ENCODE measurements at regions not wholly inside any gene's neighbourhood (a gene's known extent, or its start where the extent isn't known, plus 50 kb on each side); places are given as distances from the start of the nearest gene placed in this dataset.

DNA sequence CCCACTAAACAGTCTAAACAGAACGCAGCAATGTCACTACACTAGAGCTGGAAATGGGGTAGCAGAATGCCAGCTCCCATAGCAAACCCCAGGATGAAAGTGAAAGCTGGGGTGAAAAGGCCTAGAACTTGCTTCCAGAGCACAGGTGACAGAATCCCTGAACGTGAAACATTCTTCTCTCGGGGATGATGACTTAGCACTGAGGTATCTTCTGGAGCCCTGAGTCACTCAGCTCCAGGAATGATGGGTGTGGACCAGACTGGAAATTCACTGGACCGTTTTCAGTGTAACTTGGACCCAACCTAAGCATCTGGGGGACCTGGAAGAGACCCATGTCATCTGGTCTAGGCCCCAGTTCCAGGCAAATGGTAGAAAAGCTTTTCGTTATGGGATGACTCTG, 108.9 kb downstream of the CDC7 start:
- Histone ChIP-seq H4K20me1 (ENCODE audit: insufficient read depth, low read length) (no peaks in the 10 kb centered on the region), H3K27ac (ENCODE audit: low read length) (no peak overlapping the region), H3K9me3 (replicated peaks; ENCODE audit: insufficient read depth, low read length) (no peaks in the 10 kb centered on the region), H3K9ac (ENCODE audit: low read length) (no peak overlapping the region), H3K4me2 (ENCODE audit: low read depth, low read length) (no peak overlapping the region), H3F3A (ENCODE audit: insufficient read depth, low read length) (no peaks in the 10 kb centered on the region), H3K4me3 (ENCODE audit: low read length) (no peak overlapping the region), H3K79me2 (ENCODE audit: low read length) (no peaks in the 10 kb centered on the region), H3K9me2 (replicated peaks; ENCODE audit: insufficient read depth, low read length) (no peaks in the 10 kb centered on the region), H3K4me1 (ENCODE audit: low read length) (no peaks in the 10 kb centered on the region), H3K36me3 (replicated peaks; ENCODE audit: insufficient read depth, low read length) (no peaks in the 10 kb centered on the region), H2AFZ (ENCODE audit: low read length) (no peak overlapping the region), H3K27me3 (replicated peaks; ENCODE audit: insufficient read depth, low read length) (no peaks in the 10 kb centered on the region)
- no peak for DNase-seq
- TF ChIP-seq EZH2phosphoT487 (IDR thresholded peaks at IDR 0.05; ENCODE audit: low read length): no peak
- TF ChIP-seq, protein P1, sequence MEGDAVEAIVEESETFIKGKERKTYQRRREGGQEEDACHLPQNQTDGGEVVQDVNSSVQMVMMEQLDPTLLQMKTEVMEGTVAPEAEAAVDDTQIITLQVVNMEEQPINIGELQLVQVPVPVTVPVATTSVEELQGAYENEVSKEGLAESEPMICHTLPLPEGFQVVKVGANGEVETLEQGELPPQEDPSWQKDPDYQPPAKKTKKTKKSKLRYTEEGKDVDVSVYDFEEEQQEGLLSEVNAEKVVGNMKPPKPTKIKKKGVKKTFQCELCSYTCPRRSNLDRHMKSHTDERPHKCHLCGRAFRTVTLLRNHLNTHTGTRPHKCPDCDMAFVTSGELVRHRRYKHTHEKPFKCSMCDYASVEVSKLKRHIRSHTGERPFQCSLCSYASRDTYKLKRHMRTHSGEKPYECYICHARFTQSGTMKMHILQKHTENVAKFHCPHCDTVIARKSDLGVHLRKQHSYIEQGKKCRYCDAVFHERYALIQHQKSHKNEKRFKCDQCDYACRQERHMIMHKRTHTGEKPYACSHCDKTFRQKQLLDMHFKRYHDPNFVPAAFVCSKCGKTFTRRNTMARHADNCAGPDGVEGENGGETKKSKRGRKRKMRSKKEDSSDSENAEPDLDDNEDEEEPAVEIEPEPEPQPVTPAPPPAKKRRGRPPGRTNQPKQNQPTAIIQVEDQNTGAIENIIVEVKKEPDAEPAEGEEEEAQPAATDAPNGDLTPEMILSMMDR (IDR thresholded peaks at IDR 0.05; ENCODE audit: low read length): no peak
- TF ChIP-seq EZH2 (optimal IDR thresholded peaks at IDR 0.05; ENCODE audit: low read depth, low read length): no peak

DNA sequence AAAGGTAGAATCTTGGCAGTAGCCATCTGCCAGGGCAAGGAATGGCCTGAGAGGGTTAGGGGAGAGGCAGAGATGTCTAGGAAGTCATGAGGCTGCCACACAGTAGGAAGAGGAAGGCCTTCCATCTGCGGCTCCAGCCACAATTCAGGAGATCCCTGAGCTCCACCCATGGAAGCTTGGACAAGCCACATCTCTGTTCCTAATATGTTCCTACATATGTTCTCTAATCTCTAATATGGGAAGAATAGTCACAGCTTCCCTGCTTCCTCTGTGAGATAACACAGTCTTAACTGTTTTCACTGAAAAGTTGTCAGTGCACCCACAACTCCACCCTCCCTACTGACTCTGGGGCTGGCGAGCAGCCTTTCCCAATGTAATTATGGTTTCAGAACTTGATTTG, 109.5 kb downstream of the CDC7 start:
- H3K79me2 ChIP-seq (ENCODE audit: low read length): no peaks in the 10 kb centered on the region
- H3K4me1 ChIP-seq (ENCODE audit: low read length): no peaks in the 10 kb centered on the region
- no peaks in the 10 kb centered on the region for H4K20me1 ChIP-seq (ENCODE audit: insufficient read depth, low read length)
- H3F3A ChIP-seq (ENCODE audit: insufficient read depth, low read length): no peaks in the 10 kb centered on the region
- DNase-seq: no peak
- no peak overlapping the region for H3K4me3 ChIP-seq (ENCODE audit: low read length)
- no peak overlapping the region for H3K9ac ChIP-seq (ENCODE audit: low read length)
- no peaks in the 10 kb centered on the region for H3K36me3 ChIP-seq (replicated peaks; ENCODE audit: insufficient read depth, low read length)
- H3K27me3 ChIP-seq (replicated peaks; ENCODE audit: insufficient read depth, low read length): no peaks in the 10 kb centered on the region
- H3K9me3 ChIP-seq (replicated peaks; ENCODE audit: insufficient read depth, low read length): no peaks in the 10 kb centered on the region
- no peaks in the 10 kb centered on the region for H3K9me2 ChIP-seq (replicated peaks; ENCODE audit: insufficient read depth, low read length)
- H3K4me2 ChIP-seq (ENCODE audit: low read depth, low read length): no peak overlapping the region
- TF ChIP-seq, protein P1 (IDR thresholded peaks at IDR 0.05; ENCODE audit: low read length): no peak
- no peak for TF ChIP-seq EZH2 (optimal IDR thresholded peaks at IDR 0.05; ENCODE audit: low read depth, low read length)
- TF ChIP-seq EZH2phosphoT487 (IDR thresholded peaks at IDR 0.05; ENCODE audit: low read length): no peak
- no peak overlapping the region for H2AFZ ChIP-seq (ENCODE audit: low read length)
- H3K27ac ChIP-seq (ENCODE audit: low read length): no peak overlapping the region

DNA sequence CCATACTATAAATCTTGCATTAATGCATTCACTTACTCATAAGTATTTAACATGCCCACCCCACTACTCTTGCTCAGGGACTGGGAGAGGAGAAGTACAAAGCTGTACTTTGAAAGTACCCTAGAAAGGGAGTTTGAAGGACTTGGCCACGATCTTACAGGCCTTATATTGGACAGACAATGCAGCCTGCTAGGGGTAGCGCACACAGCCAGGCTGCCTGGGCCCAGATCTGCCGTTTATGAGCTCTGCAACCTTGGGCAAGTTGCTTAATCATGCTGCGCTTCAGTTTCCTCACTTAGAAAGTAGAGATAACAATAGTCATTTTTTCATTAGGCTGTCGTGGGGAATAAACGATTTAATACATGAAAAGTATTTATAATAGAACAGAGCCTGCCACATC, 110.1 kb downstream of the CDC7 start:
- H3K27ac ChIP-seq (ENCODE audit: low read length): no peak overlapping the region
- H3K4me1 ChIP-seq (ENCODE audit: low read length): no peaks in the 10 kb centered on the region
- H3K9ac ChIP-seq (ENCODE audit: low read length): no peak overlapping the region
- no peak for TF ChIP-seq EZH2 (optimal IDR thresholded peaks at IDR 0.05; ENCODE audit: low read depth, low read length)
- TF ChIP-seq EZH2phosphoT487 (IDR thresholded peaks at IDR 0.05; ENCODE audit: low read length): no peak
- TF ChIP-seq, protein P1 (IDR thresholded peaks at IDR 0.05; ENCODE audit: low read length): no peak
- no peaks in the 10 kb centered on the region for H3F3A ChIP-seq (ENCODE audit: insufficient read depth, low read length)
- no peak overlapping the region for H2AFZ ChIP-seq (ENCODE audit: low read length)
- H3K27me3 ChIP-seq (replicated peaks; ENCODE audit: insufficient read depth, low read length): no peaks in the 10 kb centered on the region
- no peak overlapping the region for H3K4me2 ChIP-seq (ENCODE audit: low read depth, low read length)
- H3K9me3 ChIP-seq (replicated peaks; ENCODE audit: insufficient read depth, low read length): no peaks in the 10 kb centered on the region
- no peaks in the 10 kb centered on the region for H3K9me2 ChIP-seq (replicated peaks; ENCODE audit: insufficient read depth, low read length)
- no peak overlapping the region for H3K4me3 ChIP-seq (ENCODE audit: low read length)
- H3K79me2 ChIP-seq (ENCODE audit: low read length): no peaks in the 10 kb centered on the region
- DNase-seq: no peak
- no peaks in the 10 kb centered on the region for H4K20me1 ChIP-seq (ENCODE audit: insufficient read depth, low read length)
- no peaks in the 10 kb centered on the region for H3K36me3 ChIP-seq (replicated peaks; ENCODE audit: insufficient read depth, low read length)
